NB4 (cell line): ENCODE measurements at regions not wholly inside any gene's neighbourhood (a gene's known extent, or its start where the extent isn't known, plus 50 kb on each side); places are given as distances from the start of the nearest gene placed in this dataset.

Experiments
- POLR2A ChIP-seq: IDR thresholded peaks from 2 replicates; pipeline ENCODE4 v1.6.1; 2011; ENCODE audit warnings: mild to moderate bottlenecking; ENCODE audit not compliant: insufficient read length; ENCODE audit errors: extremely low read depth
- TF ChIP-seq, protein P1 (sequence below): IDR thresholded peaks from one replicate; pipeline ENCODE4 v1.5.1; 2012; ENCODE audit warnings: low read depth, low read length
- TF ChIP-seq, protein P2 (sequence below): IDR thresholded peaks from 2 replicates; pipeline ENCODE4 v1.6.1; 2011; ENCODE audit warnings: low read depth, low read length

DNA sequence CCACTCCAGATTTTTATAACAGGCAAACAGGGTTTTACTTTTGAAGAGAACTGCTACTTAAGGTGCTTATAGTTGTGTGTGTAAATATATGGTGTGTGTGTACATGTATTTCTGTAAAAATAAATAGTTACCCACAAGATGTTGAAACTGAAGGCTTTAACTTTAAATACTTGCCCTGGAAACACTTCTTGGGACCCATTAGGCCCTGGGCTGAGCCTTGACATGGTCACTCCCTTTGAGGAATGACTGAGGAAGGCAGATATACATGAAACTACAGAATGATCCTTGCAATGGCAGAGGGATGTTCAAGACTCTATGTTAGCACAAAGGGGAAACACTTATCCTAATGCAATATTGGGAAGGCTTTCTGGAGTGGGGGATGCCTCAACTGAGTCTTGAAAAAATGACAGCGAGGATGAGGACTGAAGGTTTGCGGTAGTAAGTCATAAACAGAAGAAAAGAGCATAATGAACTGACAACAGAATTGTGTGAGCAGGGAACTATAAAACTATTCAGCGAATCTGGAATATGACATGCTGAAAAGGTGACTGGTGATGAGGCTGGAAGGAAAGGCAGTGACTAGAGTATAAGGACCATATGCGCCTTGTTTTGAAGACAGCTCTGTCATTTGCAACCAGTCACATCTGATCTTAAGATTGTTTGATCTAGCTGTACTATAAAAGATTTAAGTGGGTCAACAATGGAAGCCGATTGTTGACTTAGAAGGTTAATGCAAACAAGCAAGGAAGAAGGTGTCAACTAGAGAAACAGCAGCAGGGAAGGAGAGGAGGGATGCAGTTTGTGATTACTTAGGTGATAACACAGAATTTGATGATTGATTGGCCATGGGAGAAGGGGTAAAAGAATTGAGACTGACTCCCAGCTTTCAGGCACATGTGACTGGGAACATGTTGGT lies 64.4 kb upstream of the COL21A1 start:
- TF ChIP-seq, protein P1, sequence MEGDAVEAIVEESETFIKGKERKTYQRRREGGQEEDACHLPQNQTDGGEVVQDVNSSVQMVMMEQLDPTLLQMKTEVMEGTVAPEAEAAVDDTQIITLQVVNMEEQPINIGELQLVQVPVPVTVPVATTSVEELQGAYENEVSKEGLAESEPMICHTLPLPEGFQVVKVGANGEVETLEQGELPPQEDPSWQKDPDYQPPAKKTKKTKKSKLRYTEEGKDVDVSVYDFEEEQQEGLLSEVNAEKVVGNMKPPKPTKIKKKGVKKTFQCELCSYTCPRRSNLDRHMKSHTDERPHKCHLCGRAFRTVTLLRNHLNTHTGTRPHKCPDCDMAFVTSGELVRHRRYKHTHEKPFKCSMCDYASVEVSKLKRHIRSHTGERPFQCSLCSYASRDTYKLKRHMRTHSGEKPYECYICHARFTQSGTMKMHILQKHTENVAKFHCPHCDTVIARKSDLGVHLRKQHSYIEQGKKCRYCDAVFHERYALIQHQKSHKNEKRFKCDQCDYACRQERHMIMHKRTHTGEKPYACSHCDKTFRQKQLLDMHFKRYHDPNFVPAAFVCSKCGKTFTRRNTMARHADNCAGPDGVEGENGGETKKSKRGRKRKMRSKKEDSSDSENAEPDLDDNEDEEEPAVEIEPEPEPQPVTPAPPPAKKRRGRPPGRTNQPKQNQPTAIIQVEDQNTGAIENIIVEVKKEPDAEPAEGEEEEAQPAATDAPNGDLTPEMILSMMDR, result no peak
- no peak for TF ChIP-seq POLR2A
- TF ChIP-seq, protein P2, sequence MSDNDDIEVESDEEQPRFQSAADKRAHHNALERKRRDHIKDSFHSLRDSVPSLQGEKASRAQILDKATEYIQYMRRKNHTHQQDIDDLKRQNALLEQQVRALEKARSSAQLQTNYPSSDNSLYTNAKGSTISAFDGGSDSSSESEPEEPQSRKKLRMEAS, result no peak
